Prostate gland (tissue), 2 donors: ENCODE measurements at regions not wholly inside any gene's neighbourhood (a gene's known extent, or its start where the extent isn't known, plus 50 kb on each side); places are given as distances from the start of the nearest gene placed in this dataset.

ENCODE experiments used
- CTCF ChIP-seq, 4 experiments: fragments of 200-600 bp in 2 of 4; fragments of 450-650 bp in 2 of 4; sonication (generic) in 2 of 4; IDR thresholded peaks; 1 replicate in 3 of 4; 2 replicates in 1 of 4; pipeline ENCODE4 v1.5.1; 2016 to 2019; ENCODE audit warnings: antibody characterized with exemption in 4 of 4, mild to moderate bottlenecking in 2 of 4, moderate library complexity in 2 of 4
- POLR2A ChIP-seq: fragments of 450-650 bp; IDR thresholded peaks from one replicate; pipeline ENCODE4 v1.6.1; 2016; ENCODE audit warnings: antibody characterized with exemption, mild to moderate bottlenecking

GRCh38 chr16:17520561-17520960, 49.8 kb upstream of the XYLT1 start:
- TF ChIP-seq CTCF (IDR thresholded peaks at IDR 0.05): no peak
- no peak for TF ChIP-seq POLR2A
